K562 (cell line): ENCODE measurements at regions not wholly inside any gene's neighbourhood (a gene's known extent, or its start where the extent isn't known, plus 50 kb on each side); places are given as distances from the start of the nearest gene placed in this dataset.

Source experiments
- ATAC-seq: fragments of 200-7000 bp; cut with Tn5 transposase; 3 replicates; pipeline ENCODE4 v1.9.1; 2020; ENCODE audit warnings: moderate library complexity
- BruUV-seq: library from RNA; stranded (reverse); fragments of 400-500 nt; replicated peaks from 2 replicates; lab custom pipeline; 2021; lab: Mats Ljungman, UMichigan
- CTCF ChIA-PET: fragments of 300-600 bp; formaldehyde crosslinking; extraction: SDS; loops from one replicate; lab custom pipeline; 2021; ENCODE audit warnings: low intra/inter-chr PET ratio; lab: Yijun Ruan, JAX
- POLR2A ChIA-PET: fragments of 300-600, 350-650 bp; sonication (Branson Sonifier 250); formaldehyde crosslinking; extraction: SDS; loops from one replicate; lab custom pipeline; 2021; ENCODE audit warnings: antibody characterized with exemption, inconsistent platforms; lab: Yijun Ruan, JAX
- DNase-seq, 4 experiments: peaks; one replicate each; pipeline versions ENCODE4 v3.0.0 to v3.0.0-alpha.2; 2011 to 2018; ENCODE audit warnings: low spot score in 3 of 4, mixed read lengths in 3 of 4; ENCODE audit errors: extremely low read depth in 1 of 4
- FAIRE-seq: peaks from 2 replicates; lab custom pipeline; 2011; peaks lifted over from hg19 to GRCh38; lab: Jason Lieb, UNC
- H2AFZ ChIP-seq: 2 replicates; pipeline ENCODE4 v1.6.0; 2011; ENCODE audit warnings: low read depth, low read length, control low read depth, inconsistent platforms
- H3K27ac ChIP-seq: fragments of 200-600 bp; 3 replicates; pipeline ENCODE4 v1.8.0; 2011; ENCODE audit warnings: low read depth, mild to moderate bottlenecking, control low read depth, inconsistent platforms, low read length, moderate library complexity, mixed read lengths; ENCODE audit errors: extremely low read depth
- H3K27me3 ChIP-seq, 2 experiments: fragments of 300-600 bp in 1 of 2; 2 replicates in 1 of 2; 3 replicates in 1 of 2; pipeline versions ENCODE4 v1.6.0 to v1.8.0; 2011; ENCODE audit warnings: inconsistent platforms in 2 of 2, low read length in 2 of 2, mild to moderate bottlenecking in 1 of 2, mixed read lengths in 1 of 2, moderate library complexity in 1 of 2; ENCODE audit not compliant: control insufficient read depth in 2 of 2, insufficient read depth in 2 of 2
- H3K36me3 ChIP-seq: fragments of 300-600 bp; 3 replicates; pipeline ENCODE4 v1.8.0; 2011; ENCODE audit warnings: mild to moderate bottlenecking, low read length, inconsistent platforms; ENCODE audit not compliant: control insufficient read depth, insufficient read depth
- H3K4me1 ChIP-seq, 2 experiments: fragments of 200-600 bp in 1 of 2; replicated peaks in 1 of 2; 2 replicates in 1 of 2; 3 replicates in 1 of 2; pipeline versions ENCODE4 v1.5.1 to v1.8.0; 2011; ENCODE audit warnings: inconsistent platforms in 2 of 2, low read length in 2 of 2, mild to moderate bottlenecking in 1 of 2, mixed read lengths in 1 of 2, moderate library complexity in 1 of 2; ENCODE audit not compliant: control insufficient read depth in 2 of 2, insufficient read depth in 2 of 2
- H3K4me2 ChIP-seq: 2 replicates; pipeline ENCODE4 v1.6.1; 2011; ENCODE audit warnings: low read length, control low read depth, inconsistent platforms, mixed read lengths; ENCODE audit not compliant: insufficient read depth
- H3K4me3 ChIP-seq: fragments of 200-600 bp; sonication (generic), shearing (Covaris generic); 2 replicates; pipeline ENCODE4 v1.5.1; 2016; ENCODE audit warnings: control low read depth, inconsistent platforms
- H3K79me2 ChIP-seq: fragments of 200-600 bp; 3 replicates; pipeline ENCODE4 v1.8.0; 2011; ENCODE audit warnings: low read length, inconsistent platforms; ENCODE audit not compliant: control insufficient read depth, insufficient read depth
- H3K9ac ChIP-seq, 2 experiments: 2 replicates each; pipeline versions ENCODE4 v1.6.0 to v1.6.1; 2011; ENCODE audit warnings: low read depth in 2 of 2, low read length in 2 of 2, control low read depth in 1 of 2, inconsistent platforms in 1 of 2, mild to moderate bottlenecking in 1 of 2, mixed read lengths in 1 of 2; ENCODE audit not compliant: insufficient read depth in 1 of 2
- H3K9me1 ChIP-seq: one replicate; pipeline ENCODE4 v1.6.0; 2011; ENCODE audit warnings: inconsistent platforms, mild to moderate bottlenecking, low read length, moderate library complexity; ENCODE audit not compliant: control insufficient read depth, insufficient read depth
- H3K9me3 ChIP-seq: replicated peaks from 2 replicates; pipeline ENCODE4 v1.5.1; 2011; ENCODE audit warnings: low read depth, low read length, inconsistent platforms; ENCODE audit not compliant: control insufficient read depth, insufficient read depth
- H4K20me1 ChIP-seq: replicated peaks from 2 replicates; pipeline ENCODE4 v1.6.1; 2011; ENCODE audit warnings: low read length, inconsistent platforms, mixed read lengths; ENCODE audit not compliant: control insufficient read depth, insufficient read depth
- C11orf30 ChIP-seq: fragments of 450-650 bp; IDR thresholded peaks from 2 replicates; pipeline ENCODE4 v1.6.1; 2016; ENCODE audit warnings: low read depth, mild to moderate bottlenecking
- MAFF ChIP-seq: IDR thresholded peaks from 2 replicates; pipeline ENCODE4 v1.6.1; 2012; ENCODE audit warnings: low read length, improper control_type of control experiment
- ZNF398 ChIP-seq: fragments of 250-450 bp; sonication (Bioruptor Pico); IDR thresholded peaks from 2 replicates; pipeline ENCODE4 v1.8.0; 2021; ENCODE audit warnings: moderate library complexity, mild to moderate bottlenecking, inconsistent platforms
- WGBS: fragments of 100-300 bp; shearing (Covaris generic); methylation state at CpG from one replicate; pipeline ENCODE4 v1.1.6; 2016; ENCODE audit warnings: low coverage, mixed read lengths; ENCODE audit not compliant: insufficient coverage; ENCODE audit errors: missing lambda C conversion rate; 5-methylcytosine and 5-hydroxymethylcytosine counted together
- in situ Hi-C: fragments of 300-500 bp; cut with MboI; formaldehyde crosslinking; loops from 4 replicates; pipeline ENCODE4 v1.15.0; 2018; ENCODE audit warnings: inconsistent platforms, mixed read lengths
- intact Hi-C: fragments of 100-400 bp; cut with micrococcal nuclease; formaldehyde crosslinking; loops from 2 replicates; pipeline ENCODE4 v1.14.2; 2022
- TF ChIP-seq, protein P1 (sequence below), 2 experiments: fragments of 450-650 bp; IDR thresholded peaks; 2 replicates each; pipeline ENCODE4 v1.6.1; 2018; ENCODE audit warnings: mild to moderate bottlenecking in 2 of 2, low read depth in 1 of 2; ENCODE audit not compliant: partially characterized antibody in 2 of 2

- TF ChIP-seq ZNF398 (CRISPR knock-in tag): no peak
- no peak for TF ChIP-seq MAFF
- no peak for TF ChIP-seq C11orf30
These were observed 247.6 kb downstream of the COX7C start (continued) for GRCh38 chr5:86865256-86865785.

- FAIRE-seq: no peak
These were observed 248.3 kb downstream of the COX7C start for GRCh38 chr5:86866036-86866435.

More at GRCh38 chr5:86866036-86866435, 248.3 kb downstream of the COX7C start:
- WGBS: 0% methylated on average over 1 of the region's 1 CpG
- ATAC-seq (no peak), DNase-seq (no peak)
- H3K9ac ChIP-seq: no peak overlapping the region
- H3K27me3 ChIP-seq: no peaks in the 10 kb centered on the region
- H3K27ac ChIP-seq: no peak overlapping the region
- no peak overlapping the region for H3K4me2 ChIP-seq
- H3K9me1 ChIP-seq: no peaks in the 10 kb centered on the region
- no peaks in the 10 kb centered on the region for H3K9me3 ChIP-seq
- H4K20me1 ChIP-seq: no peaks in the 10 kb centered on the region
- intact Hi-C loops: no loop called here
- TF ChIP-seq, protein P1, sequence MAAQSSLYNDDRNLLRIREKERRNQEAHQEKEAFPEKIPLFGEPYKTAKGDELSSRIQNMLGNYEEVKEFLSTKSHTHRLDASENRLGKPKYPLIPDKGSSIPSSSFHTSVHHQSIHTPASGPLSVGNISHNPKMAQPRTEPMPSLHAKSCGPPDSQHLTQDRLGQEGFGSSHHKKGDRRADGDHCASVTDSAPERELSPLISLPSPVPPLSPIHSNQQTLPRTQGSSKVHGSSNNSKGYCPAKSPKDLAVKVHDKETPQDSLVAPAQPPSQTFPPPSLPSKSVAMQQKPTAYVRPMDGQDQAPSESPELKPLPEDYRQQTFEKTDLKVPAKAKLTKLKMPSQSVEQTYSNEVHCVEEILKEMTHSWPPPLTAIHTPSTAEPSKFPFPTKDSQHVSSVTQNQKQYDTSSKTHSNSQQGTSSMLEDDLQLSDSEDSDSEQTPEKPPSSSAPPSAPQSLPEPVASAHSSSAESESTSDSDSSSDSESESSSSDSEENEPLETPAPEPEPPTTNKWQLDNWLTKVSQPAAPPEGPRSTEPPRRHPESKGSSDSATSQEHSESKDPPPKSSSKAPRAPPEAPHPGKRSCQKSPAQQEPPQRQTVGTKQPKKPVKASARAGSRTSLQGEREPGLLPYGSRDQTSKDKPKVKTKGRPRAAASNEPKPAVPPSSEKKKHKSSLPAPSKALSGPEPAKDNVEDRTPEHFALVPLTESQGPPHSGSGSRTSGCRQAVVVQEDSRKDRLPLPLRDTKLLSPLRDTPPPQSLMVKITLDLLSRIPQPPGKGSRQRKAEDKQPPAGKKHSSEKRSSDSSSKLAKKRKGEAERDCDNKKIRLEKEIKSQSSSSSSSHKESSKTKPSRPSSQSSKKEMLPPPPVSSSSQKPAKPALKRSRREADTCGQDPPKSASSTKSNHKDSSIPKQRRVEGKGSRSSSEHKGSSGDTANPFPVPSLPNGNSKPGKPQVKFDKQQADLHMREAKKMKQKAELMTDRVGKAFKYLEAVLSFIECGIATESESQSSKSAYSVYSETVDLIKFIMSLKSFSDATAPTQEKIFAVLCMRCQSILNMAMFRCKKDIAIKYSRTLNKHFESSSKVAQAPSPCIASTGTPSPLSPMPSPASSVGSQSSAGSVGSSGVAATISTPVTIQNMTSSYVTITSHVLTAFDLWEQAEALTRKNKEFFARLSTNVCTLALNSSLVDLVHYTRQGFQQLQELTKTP (IDR thresholded peaks at IDR 0.05; ENCODE audit: low read depth in 1 of 2, partially characterized antibody in 2 of 2): no peak
- TF ChIP-seq, all 486 proteins: peak for 0
- Histone ChIP-seq H3K4me3 (no peak overlapping the region), H3K4me1 (no peaks in the 10 kb centered on the region), H2AFZ (no peak overlapping the region), H3K79me2 (no peaks in the 10 kb centered on the region), H3K36me3 (no peaks in the 10 kb centered on the region)
- POLR2A ChIA-PET: no interaction called here
- in situ Hi-C loops: no loop called here
- CTCF ChIA-PET: no interaction called here
- BruUV-seq: no TSS peak
